IPS-18a (cell line): ENCODE measurements at regions not wholly inside any gene's neighbourhood (a gene's known extent, or its start where the extent isn't known, plus 50 kb on each side); places are given as distances from the start of the nearest gene placed in this dataset.

Experiments used
- H3K27ac ChIP-seq: one replicate; pipeline ENCODE4 v1.5.1; 2013; ENCODE audit warnings: low read length
- H3K27me3 ChIP-seq: one replicate; pipeline ENCODE4 v1.6.1; 2013; ENCODE audit warnings: mild to moderate bottlenecking, low read length; ENCODE audit not compliant: control insufficient read depth, insufficient read depth
- H3K36me3 ChIP-seq: one replicate; pipeline ENCODE4 v1.6.1; 2013; ENCODE audit warnings: low read depth, low read length; ENCODE audit not compliant: control insufficient read depth
- H3K4me1 ChIP-seq: one replicate; pipeline ENCODE4 v1.6.1; 2013; ENCODE audit warnings: low read depth, low read length; ENCODE audit not compliant: control insufficient read depth
- H3K4me3 ChIP-seq: one replicate; pipeline ENCODE4 v1.5.1; 2013; ENCODE audit warnings: low read length
- H3K9ac ChIP-seq: one replicate; pipeline ENCODE4 v1.6.1; 2013; ENCODE audit warnings: mild to moderate bottlenecking, low read length, moderate library complexity
- H3K9me3 ChIP-seq: one replicate; pipeline ENCODE4 v1.6.1; 2013; ENCODE audit warnings: low read depth, low read length; ENCODE audit not compliant: control insufficient read depth

DNA sequence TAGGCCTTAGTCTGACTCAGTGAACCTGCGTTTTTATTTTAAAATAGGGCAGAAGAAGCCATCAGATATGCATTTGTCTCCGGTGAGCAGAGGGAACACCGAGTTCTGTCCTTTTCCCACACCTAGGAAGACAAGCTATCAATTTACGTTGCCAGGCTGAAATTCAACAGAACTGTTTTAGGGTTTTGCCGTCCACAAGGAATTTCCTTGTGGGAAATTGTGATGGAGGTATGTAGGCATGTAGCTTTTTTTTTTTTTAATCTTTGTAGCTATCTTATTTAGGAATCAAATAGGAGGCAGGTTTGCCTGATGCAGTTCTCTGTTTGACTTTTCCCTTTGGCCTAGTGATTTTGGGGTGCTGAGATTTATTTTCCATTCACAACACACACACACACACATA, 62.0 kb upstream of the ASAP2 start:
- no peaks in the 10 kb centered on the region for H3K9me3 ChIP-seq
- no peaks in the 10 kb centered on the region for H3K36me3 ChIP-seq
- no peaks in the 10 kb centered on the region for H3K4me1 ChIP-seq
- H3K4me3 ChIP-seq, result no peak overlapping the region
- no peak overlapping the region for H3K9ac ChIP-seq
- no peak overlapping the region for H3K27ac ChIP-seq
- peaks cover 45% of the 10 kb centered on the region for H3K27me3 ChIP-seq

DNA sequence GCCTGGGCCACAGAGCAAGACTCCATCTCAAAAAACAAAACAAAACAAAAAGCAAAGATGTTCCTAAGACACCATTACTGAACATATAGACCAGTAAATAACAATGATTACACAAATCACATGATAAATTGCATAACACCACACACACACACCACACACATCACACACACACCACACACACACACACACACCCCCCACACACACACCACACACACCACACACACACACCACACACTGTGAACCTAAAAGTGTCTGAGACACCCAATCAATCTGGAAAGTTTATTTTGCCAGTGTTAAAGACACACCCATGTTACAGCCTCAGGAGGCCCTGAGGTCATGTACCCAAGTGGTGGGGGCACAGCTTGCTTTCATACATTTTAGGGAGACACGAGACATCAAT, 62.6 kb upstream of the ASAP2 start:
- peaks cover 3% of the 10 kb centered on the region for H3K4me1 ChIP-seq
- peaks cover 45% of the 10 kb centered on the region for H3K27me3 ChIP-seq
- H3K9ac ChIP-seq, result no peak overlapping the region
- no peak overlapping the region for H3K27ac ChIP-seq
- no peak overlapping the region for H3K4me3 ChIP-seq
- no peaks in the 10 kb centered on the region for H3K9me3 ChIP-seq
- H3K36me3 ChIP-seq, result no peaks in the 10 kb centered on the region

DNA sequence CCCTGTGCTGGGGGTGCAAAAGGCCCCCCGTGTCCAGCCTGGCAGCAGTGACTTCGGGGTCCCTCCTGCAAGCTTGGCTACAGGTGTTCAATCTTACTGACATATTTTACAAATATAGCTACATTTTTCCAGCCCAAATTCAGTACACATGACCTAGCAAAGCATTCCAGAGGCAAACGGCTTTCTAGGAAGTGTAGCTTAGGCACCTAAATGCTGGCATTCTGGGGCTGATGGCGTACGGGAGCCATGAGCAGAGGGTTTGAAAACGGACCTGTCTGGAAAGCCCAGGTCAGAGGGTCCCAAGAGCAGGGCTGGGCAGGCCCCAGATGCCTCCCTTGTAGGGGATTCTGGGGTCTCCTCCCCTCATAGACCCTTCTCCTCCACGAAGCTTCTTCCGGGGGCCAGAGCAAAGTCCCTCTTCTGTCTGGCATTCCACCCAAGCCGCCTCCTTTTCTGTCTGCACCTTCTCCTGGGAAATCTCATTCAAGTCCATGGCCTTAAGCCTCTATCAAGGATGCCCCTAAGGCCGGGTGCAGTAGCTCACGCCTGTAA, 63.3 kb upstream of the ASAP2 start:
- peaks cover 45% of the 10 kb centered on the region for H3K27me3 ChIP-seq
- no peaks in the 10 kb centered on the region for H3K9me3 ChIP-seq
- H3K4me3 ChIP-seq, result peak overlapping the region; percentile 30
- no peaks in the 10 kb centered on the region for H3K36me3 ChIP-seq
- H3K4me1 ChIP-seq, result peaks cover 9% of the 10 kb centered on the region
- H3K9ac ChIP-seq, result no peak overlapping the region
- no peak overlapping the region for H3K27ac ChIP-seq

DNA sequence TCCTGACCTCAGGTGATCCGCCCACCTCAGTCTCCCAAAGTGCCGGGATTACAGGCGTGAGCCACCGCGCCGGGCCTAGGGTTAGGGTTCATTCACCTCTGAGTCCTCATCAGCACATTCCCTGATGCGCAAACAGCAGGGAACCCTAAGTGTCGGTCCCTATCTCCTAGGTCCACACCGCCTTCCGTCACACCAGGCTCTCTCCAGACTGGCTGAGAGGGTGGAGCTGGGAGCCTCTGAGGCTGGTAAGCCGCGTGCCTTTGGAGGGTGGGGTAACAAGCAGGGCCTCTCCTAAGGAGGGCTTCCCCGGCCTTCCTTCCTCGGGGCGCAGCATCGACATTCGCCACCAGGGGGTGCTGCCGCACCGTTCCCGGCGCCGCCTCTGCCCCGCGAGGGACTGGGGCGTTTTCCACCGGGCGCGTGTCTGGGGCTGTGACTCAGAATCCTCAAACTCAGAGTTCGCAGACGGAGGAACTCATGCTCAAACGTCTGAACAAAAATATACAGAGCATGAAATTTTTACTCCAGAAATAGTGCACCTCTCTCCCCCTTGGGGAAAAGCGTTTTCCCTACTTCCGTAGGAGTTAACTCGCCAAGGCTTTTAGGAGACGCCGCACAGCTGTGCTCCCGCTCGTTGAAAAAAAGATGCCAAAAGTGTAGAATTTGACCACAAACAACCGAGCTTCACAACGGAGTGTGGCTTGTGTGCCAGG, 63.9 kb upstream of the ASAP2 start:
- no peaks in the 10 kb centered on the region for H3K9me3 ChIP-seq
- H3K4me1 ChIP-seq, result peaks cover 9% of the 10 kb centered on the region
- no peak overlapping the region for H3K27ac ChIP-seq
- peak overlapping the region; percentile 30 for H3K4me3 ChIP-seq
- peaks cover 45% of the 10 kb centered on the region for H3K27me3 ChIP-seq
- H3K9ac ChIP-seq, result no peak overlapping the region
- no peaks in the 10 kb centered on the region for H3K36me3 ChIP-seq

DNA sequence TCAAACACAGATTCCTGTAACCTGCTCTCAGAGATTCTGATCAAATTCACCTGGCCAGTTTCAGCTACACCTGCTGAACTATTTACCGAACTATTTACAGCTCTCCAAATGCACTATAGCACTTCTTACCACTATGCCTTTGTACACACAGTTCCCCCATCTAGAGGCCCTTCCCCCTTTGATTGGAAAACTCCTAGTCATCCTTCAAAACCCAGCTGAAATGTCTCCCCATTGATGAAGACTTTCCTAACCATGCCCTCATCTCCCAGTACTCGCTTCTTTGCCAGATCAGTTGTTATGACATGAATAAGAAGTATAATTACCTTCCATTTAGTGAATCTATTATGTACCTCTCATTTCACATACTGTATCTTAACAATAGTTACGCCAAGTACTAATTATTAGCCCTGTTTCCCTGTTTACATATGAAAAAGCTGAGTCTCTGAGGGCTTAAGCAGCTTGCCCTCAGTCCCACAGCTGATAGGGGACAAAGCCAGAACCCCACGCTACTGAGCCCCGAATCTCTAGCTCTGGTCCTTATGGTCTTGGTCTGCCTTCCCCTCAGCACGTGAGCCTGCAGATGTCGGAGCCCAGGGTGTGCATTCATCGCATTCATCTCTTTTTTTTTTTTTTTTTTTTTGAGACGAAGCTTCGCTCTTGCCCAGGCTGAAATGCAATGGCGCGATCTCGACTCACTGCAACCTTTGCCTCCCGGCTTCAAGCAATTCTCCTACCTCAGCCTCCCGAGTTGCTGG, 64.7 kb upstream of the ASAP2 start:
- no peaks in the 10 kb centered on the region for H3K36me3 ChIP-seq
- H3K4me3 ChIP-seq, result no peak overlapping the region
- peaks cover 45% of the 10 kb centered on the region for H3K27me3 ChIP-seq
- no peak overlapping the region for H3K27ac ChIP-seq
- H3K4me1 ChIP-seq, result peaks cover 9% of the 10 kb centered on the region
- no peaks in the 10 kb centered on the region for H3K9me3 ChIP-seq
- H3K9ac ChIP-seq, result no peak overlapping the region

DNA sequence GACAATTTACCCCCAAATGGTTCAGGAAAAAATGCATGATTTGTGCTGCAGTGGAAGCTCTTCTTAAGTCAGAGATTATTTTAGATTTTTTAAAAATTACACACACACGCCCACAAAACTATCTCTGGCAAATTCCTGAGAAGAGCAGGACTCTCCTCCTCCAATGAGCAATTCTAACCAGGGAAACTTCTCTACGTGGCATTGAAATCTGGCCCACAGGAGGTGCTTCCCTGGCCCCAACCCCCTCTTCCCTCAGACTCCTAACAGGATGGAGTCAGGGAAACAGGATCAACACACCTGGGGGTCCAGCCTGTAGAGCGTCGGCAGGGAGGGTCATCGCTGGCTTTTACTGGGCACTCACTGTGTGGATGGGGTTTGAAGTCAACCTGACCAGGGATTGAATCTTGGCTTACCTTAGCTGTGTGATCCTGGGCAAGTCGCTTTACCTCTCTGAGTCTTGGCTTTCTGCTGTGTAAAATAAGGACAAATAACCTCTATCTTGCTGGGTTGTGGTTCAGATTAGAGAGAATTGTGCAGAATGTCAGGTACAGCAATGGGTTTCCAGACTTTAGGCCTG, 65.4 kb upstream of the ASAP2 start:
- peaks cover 9% of the 10 kb centered on the region for H3K4me1 ChIP-seq
- peaks cover 38% of the 10 kb centered on the region for H3K27me3 ChIP-seq
- H3K27ac ChIP-seq, result no peak overlapping the region
- H3K36me3 ChIP-seq, result no peaks in the 10 kb centered on the region
- no peak overlapping the region for H3K9ac ChIP-seq
- H3K9me3 ChIP-seq, result no peaks in the 10 kb centered on the region
- H3K4me3 ChIP-seq, result no peak overlapping the region

DNA sequence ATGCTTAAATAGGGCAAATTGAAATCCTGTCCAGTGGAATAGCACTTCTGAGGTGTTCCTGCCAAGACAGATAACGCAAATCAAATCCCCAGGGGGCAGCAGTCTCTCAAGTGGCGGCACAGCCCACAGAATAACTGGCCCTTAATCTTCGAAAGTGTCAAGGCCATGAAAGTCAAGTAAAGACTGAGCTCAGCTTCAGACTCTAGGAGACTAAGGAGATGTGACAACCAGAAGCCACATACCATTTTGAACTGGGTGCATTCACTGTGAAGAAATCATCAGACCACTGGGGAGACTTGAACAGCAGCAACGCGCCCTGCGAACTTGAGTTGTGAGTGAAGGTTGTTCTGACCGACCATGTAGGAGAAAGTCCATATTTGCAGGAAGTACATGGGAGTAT, 66.0 kb upstream of the ASAP2 start:
- H3K4me1 ChIP-seq, result peaks cover 9% of the 10 kb centered on the region
- no peak overlapping the region for H3K27ac ChIP-seq
- H3K9ac ChIP-seq, result no peak overlapping the region
- peaks cover 38% of the 10 kb centered on the region for H3K27me3 ChIP-seq
- H3K9me3 ChIP-seq, result no peaks in the 10 kb centered on the region
- H3K4me3 ChIP-seq, result no peak overlapping the region
- H3K36me3 ChIP-seq, result no peaks in the 10 kb centered on the region

DNA sequence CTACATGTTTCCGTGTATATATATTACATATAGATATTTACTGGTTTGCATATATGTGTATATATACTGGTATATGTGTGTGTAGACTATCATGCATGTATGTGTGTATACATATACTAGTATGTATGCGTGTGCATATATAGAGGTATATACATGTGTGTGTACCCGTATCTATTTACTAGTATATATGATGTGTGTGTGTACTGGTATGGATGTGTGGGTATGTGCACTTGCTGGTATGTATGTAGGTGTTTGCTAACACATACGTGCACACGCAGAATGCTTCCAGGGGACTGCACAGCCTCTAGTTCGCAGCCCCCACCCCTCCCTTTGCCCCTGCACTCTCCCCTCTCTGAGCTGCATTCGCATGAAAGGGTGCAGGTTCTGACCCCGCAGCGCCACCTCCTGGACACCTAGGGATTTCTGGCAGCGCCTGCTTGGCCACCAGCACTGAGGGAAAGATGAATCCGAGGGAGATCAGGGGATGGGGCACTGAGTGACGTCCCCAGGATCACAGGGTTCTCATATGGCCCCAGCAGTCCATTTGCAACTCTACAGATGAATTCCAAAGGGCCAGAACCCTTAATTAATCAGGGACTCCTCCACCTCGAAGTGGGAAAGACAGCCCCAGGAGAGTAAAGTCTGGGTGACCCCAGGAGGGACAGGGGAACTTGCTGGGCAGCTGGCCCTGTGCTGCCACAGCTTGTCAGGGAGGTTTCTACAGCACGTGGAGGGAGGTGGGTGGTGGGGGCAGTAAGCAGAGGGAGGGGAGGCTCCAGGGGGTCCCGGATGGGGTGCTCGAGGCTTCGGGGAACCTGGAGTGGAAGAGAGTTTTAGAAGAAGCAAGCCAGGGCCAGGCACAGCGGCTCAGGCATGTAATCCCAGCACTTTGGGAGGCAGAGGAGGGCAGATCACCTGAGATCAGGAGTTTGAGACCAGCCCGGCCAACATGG, 66.8 kb upstream of the ASAP2 start:
- Histone ChIP-seq H3K4me3 (no peak overlapping the region), H3K4me1 (peaks cover 9% of the 10 kb centered on the region), H3K9ac (no peak overlapping the region), H3K9me3 (no peaks in the 10 kb centered on the region), H3K36me3 (no peaks in the 10 kb centered on the region), H3K27me3 (peaks cover 38% of the 10 kb centered on the region), H3K27ac (no peak overlapping the region)

DNA sequence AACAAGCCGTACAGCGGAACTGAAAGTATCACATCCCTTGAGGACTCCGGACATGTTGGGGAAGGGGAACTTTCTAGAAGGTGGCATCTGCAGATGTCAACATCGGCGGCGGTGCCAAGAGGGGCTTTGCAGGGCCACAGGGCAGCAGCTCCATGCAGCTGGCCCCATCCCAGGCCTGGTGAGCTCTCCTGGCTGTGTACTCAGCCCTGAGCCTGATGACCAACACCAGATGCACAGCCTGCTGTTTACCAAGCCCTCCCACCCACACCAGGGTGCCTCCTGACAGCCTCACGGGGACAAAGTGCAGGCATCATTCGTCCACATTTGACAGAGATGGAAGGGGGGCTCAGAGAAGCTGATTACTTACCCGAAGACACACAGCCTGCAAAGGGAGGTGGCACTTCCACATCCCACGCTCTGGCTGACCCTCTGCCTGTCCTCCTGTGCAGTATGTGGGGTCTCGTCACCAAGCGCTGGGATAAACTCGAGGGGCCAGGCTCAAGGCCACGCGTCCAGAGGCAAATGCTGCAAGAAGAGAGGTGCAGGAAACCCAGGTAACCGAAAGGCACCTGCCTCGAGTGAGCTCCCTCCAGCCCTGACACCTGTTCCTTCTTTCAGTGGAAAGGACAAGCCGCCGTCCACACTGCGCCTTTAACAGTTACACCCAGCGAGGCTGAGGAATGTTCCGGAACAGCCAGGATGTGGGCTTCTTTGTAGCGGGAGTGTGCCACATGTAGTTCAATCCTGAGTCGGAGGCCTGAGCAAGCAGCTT, 69.0 kb upstream of the ASAP2 start:
- Histone ChIP-seq H3K4me1 (peaks cover 9% of the 10 kb centered on the region), H3K36me3 (no peaks in the 10 kb centered on the region), H3K4me3 (no peak overlapping the region), H3K27ac (no peak overlapping the region), H3K9ac (no peak overlapping the region), H3K9me3 (peaks cover 4% of the 10 kb centered on the region), H3K27me3 (peaks cover 21% of the 10 kb centered on the region)

DNA sequence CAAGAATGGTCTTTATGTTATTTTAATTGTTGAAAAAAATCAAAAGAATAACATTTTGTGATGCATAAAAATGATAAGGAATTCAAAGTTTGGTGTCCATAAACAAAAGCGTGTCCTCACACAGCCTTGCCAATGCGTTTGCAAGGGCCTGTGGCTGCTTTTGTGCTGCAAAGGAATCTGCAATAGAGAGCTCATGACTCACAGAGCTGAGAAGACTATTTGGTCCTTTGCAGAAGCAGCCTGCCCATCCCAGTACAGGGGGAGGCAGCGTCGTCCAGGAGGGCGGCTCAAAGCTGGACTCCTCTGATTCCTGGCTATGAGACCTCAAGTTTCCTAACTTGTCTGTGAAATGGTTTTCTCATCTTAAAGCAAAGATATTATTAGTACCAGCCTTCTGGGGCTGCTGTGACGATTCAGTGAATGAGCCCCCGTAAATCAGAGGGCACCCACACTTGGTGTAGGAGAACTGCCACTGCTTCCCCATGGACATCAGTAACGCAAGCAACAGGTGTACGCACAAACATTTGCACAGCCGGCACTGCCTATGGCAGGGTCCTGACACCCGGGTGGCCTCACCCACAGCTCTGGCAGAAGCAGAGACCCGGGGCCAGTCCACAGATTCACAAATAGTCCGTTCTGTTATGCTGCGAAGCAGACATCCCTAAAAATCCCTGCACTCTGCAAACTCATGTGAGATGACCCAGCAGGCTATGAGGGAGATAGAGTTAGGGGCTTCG, 70.6 kb upstream of the ASAP2 start:
- H3K9me3 ChIP-seq, result peaks cover 4% of the 10 kb centered on the region
- no peaks in the 10 kb centered on the region for H3K36me3 ChIP-seq

More for the DNA sequence above, 70.6 kb upstream of the ASAP2 start:
- Histone ChIP-seq H3K4me1 (peaks cover 9% of the 10 kb centered on the region), H3K9ac (no peak overlapping the region), H3K4me3 (no peak overlapping the region), H3K27me3 (peaks cover 8% of the 10 kb centered on the region), H3K27ac (no peak overlapping the region)
